SH-SY5Y (cell line): ENCODE measurements at regions not wholly inside any gene's neighbourhood (a gene's known extent, or its start where the extent isn't known, plus 50 kb on each side); places are given as distances from the start of the nearest gene placed in this dataset.

ENCODE experiments used
- GATA2 ChIP-seq: IDR thresholded peaks from 2 replicates; pipeline ENCODE4 v1.6.1; 2011; ENCODE audit warnings: mild to moderate bottlenecking, low read depth, low read length
- GATA3 ChIP-seq: IDR thresholded peaks from 2 replicates; pipeline ENCODE4 v1.6.1; 2011; ENCODE audit warnings: low read depth, mild to moderate bottlenecking, low read length, moderate library complexity

DNA sequence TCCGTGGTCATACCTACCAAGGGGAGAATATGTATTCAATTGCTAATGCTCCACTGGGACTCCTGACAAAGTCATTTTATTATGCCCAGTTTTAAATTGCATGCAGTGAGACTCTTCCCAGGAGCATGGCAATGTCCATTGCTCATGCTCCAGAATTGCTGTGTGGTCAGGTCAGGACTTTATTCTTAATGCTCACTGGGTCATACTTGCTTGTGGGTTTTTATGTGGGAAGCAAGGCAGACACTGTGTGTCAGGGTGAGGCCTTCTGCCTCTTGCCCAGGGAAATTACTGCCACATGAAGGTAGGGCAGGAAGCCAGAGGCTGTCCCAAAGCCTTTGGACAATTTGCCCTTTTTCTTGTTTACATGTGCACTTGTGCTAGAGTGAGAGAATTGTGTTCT lies 164.6 kb upstream of the MEF2C start:
- TF ChIP-seq GATA3, result no peak
- no peak for TF ChIP-seq GATA2

DNA sequence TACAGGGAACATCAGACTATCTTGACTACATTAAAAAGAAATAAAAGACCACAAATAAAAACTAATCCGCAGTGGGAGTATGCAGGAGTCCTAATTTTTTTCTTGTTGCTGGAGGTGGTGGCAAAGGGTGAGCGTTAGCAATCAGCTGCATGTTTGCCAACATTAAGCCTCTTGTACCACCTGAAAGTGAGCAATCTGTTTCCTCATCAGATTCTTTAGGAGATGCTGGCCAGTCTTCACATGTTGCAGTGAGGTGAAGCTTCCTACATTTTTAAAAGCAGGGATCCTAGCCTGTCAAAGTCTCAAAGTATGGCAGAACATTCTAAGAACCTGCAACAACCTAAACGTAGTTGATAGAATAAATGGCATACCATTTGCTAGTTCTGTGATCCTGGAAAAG lies 162.2 kb upstream of the MEF2C start:
- TF ChIP-seq GATA2 (no peak), GATA3 (no peak)

DNA sequence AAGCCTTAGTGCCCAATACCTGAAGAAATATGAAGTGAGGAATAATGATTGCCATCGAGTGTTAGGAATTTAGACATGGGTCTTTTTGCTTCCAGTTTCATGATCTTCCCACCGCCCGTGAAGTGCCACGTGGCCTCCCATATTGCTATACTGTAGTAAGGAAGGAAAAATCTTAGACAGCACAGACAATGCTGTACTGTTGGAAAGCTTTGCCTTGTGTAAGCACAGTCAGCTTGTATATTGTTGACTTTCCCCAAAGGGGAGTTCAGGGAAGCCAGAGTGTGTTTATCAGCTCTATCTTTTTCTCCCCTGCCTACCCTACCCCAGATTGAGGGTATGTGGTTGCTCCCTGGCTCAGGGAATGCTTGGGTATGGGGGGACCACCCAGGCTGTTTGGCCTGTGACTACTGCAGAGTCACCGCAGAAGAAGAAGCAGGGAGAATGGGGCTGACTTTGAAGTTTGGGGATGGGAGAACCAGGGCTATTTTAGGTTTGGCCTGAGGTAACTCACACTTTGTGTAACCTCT lies 161.8 kb upstream of the MEF2C start:
- TF ChIP-seq GATA2 (no peak), GATA3 (no peak)

DNA sequence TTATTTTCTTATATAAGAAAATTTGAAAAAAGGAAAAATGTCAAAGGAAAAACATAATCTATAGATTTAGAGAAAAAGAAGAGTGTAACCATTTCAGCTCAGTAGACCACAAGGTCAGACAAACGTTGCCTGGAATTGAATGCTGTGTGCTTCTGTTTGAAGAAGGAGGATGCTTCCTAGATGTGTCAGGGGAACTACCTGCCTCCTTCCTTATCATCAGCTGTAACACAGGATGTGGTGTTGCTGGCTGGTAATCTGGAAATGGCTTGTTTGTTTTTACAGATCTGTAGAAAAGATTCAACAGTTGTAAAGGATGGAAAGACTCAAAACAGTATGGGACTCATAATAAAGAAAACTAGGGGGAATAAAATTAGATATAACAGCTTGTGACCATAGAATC lies 160.7 kb upstream of the MEF2C start:
- TF ChIP-seq GATA3, result no peak
- TF ChIP-seq GATA2, result no peak

DNA sequence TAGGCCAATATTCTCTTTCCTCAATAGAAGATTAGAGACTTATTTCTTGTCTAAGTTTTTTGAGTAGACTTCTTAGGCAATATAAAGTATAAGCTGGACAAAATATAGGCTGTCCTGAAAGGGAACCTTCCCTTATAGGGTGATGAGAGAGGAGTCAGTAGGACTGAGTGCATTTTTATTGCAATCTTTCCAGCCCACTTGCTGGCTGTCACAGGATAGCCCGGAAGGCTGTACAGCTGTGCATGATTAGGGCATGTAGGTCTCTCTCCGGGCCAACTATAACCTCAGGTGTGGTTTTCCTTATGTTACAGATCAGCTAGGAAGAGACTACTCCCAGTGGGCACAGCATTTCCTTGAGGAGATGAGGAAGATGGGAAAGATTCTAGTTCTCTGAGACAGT lies 159.8 kb upstream of the MEF2C start:
- TF ChIP-seq GATA3 (no peak), GATA2 (no peak)

DNA sequence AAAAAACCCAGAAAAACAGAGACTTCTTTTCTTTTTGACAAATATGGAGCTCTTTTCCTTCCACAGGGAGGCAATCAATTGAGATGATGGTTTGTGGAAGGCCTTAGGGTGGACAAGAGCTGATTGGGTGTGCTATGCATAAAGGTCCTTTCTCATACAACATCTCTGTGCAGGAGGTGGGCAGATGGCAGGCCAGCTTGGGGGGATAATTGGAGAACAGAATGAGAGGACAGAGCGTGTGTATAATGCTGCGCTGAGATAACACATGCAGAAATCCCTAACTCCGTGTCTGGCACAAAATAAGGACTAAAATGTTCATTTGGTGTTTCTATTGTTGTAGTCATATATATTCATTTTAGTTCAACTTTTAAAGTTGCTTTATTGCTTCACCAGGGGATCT lies 159.0 kb upstream of the MEF2C start:
- TF ChIP-seq GATA3 (no peak), GATA2 (no peak)

DNA sequence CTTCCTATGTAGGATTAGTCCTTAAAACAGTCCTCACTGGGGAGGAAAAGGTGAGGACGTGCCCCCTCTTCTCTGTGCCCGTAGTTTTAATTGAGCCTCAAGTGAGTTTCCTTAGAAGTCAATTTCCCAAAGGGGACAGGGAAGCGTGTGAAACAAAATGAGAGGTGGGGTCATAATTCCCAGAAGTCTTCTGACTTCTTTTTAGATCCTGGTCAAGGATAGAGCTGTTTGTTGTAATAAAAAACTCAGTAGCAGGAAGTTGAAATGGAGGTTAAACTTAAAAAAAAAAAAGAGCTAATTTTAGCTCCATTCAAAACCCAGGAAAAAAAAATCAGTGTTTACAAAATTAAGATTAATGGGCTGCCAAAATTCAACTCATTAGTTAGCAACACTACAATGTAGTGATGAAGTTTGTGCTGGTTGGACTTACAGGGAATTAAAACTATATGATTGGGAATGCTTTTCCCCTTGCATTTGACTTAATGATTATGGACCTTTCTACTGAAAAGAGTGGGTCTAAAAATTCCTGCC lies 158.3 kb upstream of the MEF2C start:
- TF ChIP-seq GATA2, result no peak
- no peak for TF ChIP-seq GATA3

DNA sequence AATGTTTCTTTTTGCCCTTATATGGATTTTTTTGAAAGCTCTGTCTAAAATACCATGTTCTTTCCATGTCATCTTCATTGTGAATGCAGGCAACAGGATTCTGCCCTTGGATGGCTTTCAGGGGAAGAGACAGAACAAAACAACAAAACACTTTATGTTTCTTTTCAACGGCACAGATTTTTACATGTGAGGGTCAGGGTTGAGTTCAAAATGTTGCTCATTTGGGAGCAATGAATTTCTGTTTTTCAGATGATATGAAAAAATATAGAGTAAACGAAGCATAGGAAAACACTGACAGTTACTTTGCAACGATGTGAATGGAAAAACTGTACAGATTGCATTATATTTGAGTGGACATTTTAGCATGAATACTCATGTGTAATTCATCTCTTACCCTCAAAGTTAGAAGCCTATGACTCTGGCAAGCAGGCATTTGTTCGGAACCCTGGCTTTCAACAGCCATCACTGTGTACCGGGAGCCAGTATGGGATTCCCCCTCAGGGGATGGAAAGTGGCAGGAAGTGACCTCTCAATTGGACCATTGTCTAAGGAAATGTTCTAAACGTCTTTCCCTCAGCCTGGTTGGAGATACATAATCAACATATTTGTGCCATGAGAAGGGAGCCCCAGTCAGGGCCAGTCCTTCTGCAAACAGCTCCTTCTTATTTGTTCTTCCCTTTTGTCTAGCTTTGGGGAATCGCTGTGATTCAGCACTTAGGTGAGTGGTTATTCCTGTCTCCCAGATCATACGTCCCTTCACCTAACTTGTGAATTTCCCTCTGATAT lies 153.9 kb upstream of the MEF2C start:
- TF ChIP-seq GATA3 (no peak), GATA2 (no peak)

DNA sequence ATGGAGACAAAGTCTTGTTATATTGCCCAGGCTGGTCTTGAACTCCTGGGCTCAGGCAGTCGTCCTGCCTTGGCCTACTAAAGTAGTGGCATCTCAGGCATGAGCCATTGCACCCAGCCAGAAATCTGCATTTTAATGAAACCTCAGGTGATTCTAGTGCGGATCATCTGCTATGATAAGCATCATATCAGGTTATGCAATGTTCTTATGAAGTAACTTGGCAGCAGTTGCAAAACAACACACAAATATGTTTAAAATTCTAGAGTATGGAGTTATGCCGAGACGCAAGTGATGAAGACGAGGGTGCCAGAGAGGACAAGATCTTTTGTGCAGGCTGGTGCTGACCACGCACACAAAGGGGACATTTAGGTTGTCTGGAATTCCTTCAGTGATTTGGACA lies 153.2 kb upstream of the MEF2C start:
- TF ChIP-seq GATA2 (no peak), GATA3 (no peak)

DNA sequence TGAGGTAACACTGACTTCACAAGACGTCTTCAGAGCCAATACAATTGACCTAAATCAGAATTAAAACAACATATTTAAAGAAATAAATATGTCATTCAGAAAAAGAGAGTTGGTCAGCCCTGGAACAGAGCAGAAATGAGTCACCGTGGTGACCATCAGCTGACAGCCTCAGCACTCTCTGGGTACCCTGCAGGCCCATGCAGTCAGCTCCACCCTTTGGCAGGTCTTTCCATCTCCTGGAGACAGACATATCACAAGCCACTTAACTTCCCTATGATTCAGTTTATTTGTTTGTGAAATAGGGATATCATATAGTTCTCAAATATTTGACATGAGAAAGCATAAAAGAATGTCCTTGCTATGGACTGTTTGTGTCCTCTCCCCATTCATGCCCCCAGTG lies 151.6 kb upstream of the MEF2C start:
- no peak for TF ChIP-seq GATA3
- TF ChIP-seq GATA2, result no peak

DNA sequence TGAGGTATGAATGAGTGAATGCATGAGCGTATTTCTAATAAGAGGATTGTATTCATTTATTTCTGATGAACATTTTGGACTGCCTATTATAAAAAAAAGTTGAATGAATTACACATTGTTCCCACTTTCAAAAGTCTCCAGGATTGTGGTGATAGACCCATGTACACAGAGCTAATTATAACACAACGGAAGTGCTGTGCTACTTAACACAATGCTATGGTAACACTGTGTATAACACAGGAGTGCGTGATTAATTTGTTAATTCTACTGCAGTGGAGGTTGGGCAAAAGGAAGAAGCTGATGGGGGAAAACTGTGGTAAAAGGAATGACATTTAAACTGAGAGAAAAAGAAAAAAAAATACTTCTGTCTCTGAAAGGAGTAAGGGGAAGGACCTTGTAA lies 147.8 kb upstream of the MEF2C start:
- no peak for TF ChIP-seq GATA2
- no peak for TF ChIP-seq GATA3

DNA sequence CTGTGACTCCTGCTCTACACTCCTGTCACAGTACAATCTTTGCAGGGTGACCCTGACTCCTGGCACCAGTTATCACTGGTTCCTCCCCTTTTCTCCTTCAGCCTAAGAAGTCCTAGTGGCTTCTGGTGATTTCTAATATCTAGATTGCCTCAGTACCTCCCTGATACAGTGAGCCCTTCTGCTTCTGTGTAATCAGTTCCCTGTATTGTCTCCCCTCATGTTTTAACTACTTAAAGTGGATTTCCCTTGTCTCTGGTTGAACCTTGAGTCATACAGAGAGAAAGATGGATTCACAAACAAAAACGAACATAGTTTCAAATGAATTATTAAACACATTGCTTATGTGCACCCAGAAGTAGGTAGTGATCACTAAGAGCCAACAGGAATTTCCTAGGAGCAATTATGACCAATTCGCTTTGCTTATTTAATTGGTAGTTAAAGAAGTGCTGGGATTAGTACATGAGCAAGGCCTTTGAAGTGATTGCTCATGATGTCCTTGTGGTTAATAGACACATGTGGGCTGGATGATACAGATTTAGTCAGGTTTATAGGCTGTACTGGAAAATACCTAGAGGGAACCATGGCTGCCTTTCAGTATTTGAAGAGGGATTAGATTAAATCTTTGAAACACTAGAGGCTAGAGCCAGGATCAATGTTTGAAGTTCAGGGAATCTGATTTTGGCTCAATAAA lies 145.8 kb upstream of the MEF2C start:
- TF ChIP-seq GATA2, result no peak
- TF ChIP-seq GATA3, result no peak

DNA sequence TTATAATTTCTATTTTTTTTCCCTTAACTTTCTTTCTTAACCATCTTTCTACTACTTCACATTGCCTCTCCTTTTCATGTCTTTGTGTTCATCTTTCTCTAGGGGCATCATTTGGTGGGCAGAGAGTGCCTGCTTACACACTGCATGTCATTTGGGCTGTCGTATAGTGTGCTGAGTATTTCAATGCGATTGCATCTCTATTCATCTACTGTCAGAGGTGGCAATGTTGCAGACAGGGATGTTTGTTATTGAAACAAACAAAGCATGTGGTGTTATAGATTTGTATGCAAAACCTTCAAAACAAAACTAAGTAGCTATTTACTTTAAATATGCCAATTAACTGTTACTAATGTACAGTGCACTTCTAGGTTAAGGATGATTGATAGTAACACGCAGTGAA lies 141.1 kb upstream of the MEF2C start:
- TF ChIP-seq GATA3, result no peak
- no peak for TF ChIP-seq GATA2

DNA sequence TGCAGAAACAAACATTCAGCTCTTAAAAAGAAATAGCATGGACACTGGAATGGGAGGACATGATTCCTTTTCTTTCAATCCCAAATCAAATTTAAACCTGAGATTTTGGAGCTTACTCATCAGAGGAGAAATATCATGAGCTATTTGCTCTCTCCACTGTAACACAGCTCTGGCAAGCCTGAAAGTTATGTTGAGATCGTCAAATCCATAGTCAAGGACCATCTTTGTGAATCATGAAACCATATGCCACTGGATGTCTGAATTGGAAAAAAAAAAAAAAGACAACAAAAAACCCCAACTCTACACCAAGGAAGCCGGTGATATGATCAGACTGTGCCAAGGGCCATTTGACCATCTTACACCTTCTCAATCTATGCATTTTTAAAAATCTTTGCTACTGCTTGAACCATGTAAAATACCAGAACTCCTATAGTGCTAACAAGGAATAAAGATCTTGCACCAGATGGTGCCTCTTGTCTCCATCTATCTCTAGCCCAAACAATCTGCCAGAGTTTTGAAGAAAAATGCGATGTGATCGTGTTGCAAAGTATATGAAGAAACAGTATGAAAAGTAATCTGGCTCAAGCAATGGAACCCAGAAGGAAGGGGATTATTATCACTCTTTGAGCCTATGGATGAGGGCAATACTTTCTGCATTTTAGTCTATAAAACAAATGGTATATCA lies 138.1 kb upstream of the MEF2C start:
- no peak for TF ChIP-seq GATA3
- TF ChIP-seq GATA2, result no peak
